MM.1S (cell line): ENCODE measurements at regions not wholly inside any gene's neighbourhood (a gene's known extent, or its start where the extent isn't known, plus 50 kb on each side); places are given as distances from the start of the nearest gene placed in this dataset.

Source experiments
- DNase-seq: peaks from one replicate; pipeline ENCODE4 v3.0.0-alpha.2; 2015
- H2AFZ ChIP-seq: fragments of 300-600 bp; sonication (generic); 2 replicates; pipeline ENCODE4 v1.6.0; 2016; ENCODE audit warnings: antibody characterized with exemption, low read length
- H3F3A ChIP-seq: fragments of 300-600 bp; sonication (generic); 2 replicates; pipeline ENCODE4 v1.6.1; 2016; ENCODE audit warnings: mild to moderate bottlenecking, antibody characterized with exemption, low read length, moderate library complexity, mixed read lengths; ENCODE audit not compliant: insufficient read depth
- H3K27ac ChIP-seq: fragments of 300-600 bp; sonication (generic); 2 replicates; pipeline ENCODE4 v1.5.1; 2016; ENCODE audit warnings: mild to moderate bottlenecking, low read length
- H3K27me3 ChIP-seq: fragments of 300-600 bp; sonication (generic); replicated peaks from 2 replicates; pipeline ENCODE4 v1.6.0; 2016; ENCODE audit warnings: low read length; ENCODE audit not compliant: insufficient read depth
- H3K36me3 ChIP-seq: fragments of 300-600 bp; sonication (generic); replicated peaks from 2 replicates; pipeline ENCODE4 v1.6.1; 2016; ENCODE audit warnings: mild to moderate bottlenecking, low read length, mixed read lengths; ENCODE audit not compliant: insufficient read depth
- H3K4me1 ChIP-seq: fragments of 300-600 bp; sonication (generic); 2 replicates; pipeline ENCODE4 v1.6.1; 2016; ENCODE audit warnings: low read length, mixed read lengths
- H3K4me2 ChIP-seq: fragments of 300-600 bp; sonication (generic); 2 replicates; pipeline ENCODE4 v1.6.0; 2016; ENCODE audit warnings: low read depth, low read length
- H3K4me3 ChIP-seq: fragments of 300-600 bp; sonication (generic); 2 replicates; pipeline ENCODE4 v1.5.1; 2016; ENCODE audit warnings: low read length, mixed read lengths
- H3K79me2 ChIP-seq: fragments of 300-600 bp; sonication (generic); 2 replicates; pipeline ENCODE4 v1.6.1; 2016; ENCODE audit warnings: mixed run types, low read length, mixed read lengths
- H3K9ac ChIP-seq: fragments of 300-600 bp; sonication (generic); 2 replicates; pipeline ENCODE4 v1.6.1; 2016; ENCODE audit warnings: low read length, mixed read lengths
- H3K9me2 ChIP-seq: fragments of 300-600 bp; sonication (generic); replicated peaks from 2 replicates; pipeline ENCODE4 v1.6.1; 2016; ENCODE audit warnings: mild to moderate bottlenecking, low read length, mixed read lengths; ENCODE audit not compliant: insufficient read depth
- H3K9me3 ChIP-seq: fragments of 300-600 bp; sonication (generic); replicated peaks from 2 replicates; pipeline ENCODE4 v1.6.1; 2016; ENCODE audit warnings: mild to moderate bottlenecking, low read length, mixed read lengths; ENCODE audit not compliant: insufficient read depth
- H4K20me1 ChIP-seq: fragments of 300-600 bp; sonication (generic); 2 replicates; pipeline ENCODE4 v1.6.1; 2016; ENCODE audit warnings: mild to moderate bottlenecking, low read length, moderate library complexity, mixed read lengths; ENCODE audit not compliant: insufficient read depth
- EZH2 ChIP-seq: fragments of 300-600 bp; sonication (generic); optimal IDR thresholded peaks from 2 replicates; pipeline ENCODE3; 2017; ENCODE audit warnings: low read depth, mild to moderate bottlenecking, antibody characterized with exemption, low read length, mixed read lengths
- EZH2phosphoT487 ChIP-seq: fragments of 300-600 bp; sonication (generic); IDR thresholded peaks from 2 replicates; pipeline ENCODE4 v1.6.1; 2018; ENCODE audit warnings: antibody characterized with exemption, low read length
- TF ChIP-seq, protein P1 (sequence below): fragments of 300-600 bp; sonication (generic); IDR thresholded peaks from 2 replicates; pipeline ENCODE4 v1.5.1; 2016; ENCODE audit warnings: antibody characterized with exemption, low read length, mixed read lengths

GRCh38 chr9:82295181-82295580 lies 306.6 kb downstream of the SPATA31D1 start:
- H3K4me2 ChIP-seq: no peak overlapping the region
- H3K4me3 ChIP-seq: no peak overlapping the region
- no peaks in the 10 kb centered on the region for H3K79me2 ChIP-seq
- no peak overlapping the region for H3K27ac ChIP-seq
- no peak overlapping the region for H2AFZ ChIP-seq
- peaks cover 9% of the 10 kb centered on the region for H3K4me1 ChIP-seq
- DNase-seq: no peak
- H3K9me3 ChIP-seq: no peaks in the 10 kb centered on the region
- H3K9me2 ChIP-seq: no peaks in the 10 kb centered on the region
- H3K9ac ChIP-seq: no peak overlapping the region
- H3F3A ChIP-seq: peaks cover 1% of the 10 kb centered on the region
- H3K27me3 ChIP-seq: no peaks in the 10 kb centered on the region
- H4K20me1 ChIP-seq: no peaks in the 10 kb centered on the region
- TF ChIP-seq EZH2phosphoT487 (no peak), EZH2 (no peak)
- TF ChIP-seq, protein P1, sequence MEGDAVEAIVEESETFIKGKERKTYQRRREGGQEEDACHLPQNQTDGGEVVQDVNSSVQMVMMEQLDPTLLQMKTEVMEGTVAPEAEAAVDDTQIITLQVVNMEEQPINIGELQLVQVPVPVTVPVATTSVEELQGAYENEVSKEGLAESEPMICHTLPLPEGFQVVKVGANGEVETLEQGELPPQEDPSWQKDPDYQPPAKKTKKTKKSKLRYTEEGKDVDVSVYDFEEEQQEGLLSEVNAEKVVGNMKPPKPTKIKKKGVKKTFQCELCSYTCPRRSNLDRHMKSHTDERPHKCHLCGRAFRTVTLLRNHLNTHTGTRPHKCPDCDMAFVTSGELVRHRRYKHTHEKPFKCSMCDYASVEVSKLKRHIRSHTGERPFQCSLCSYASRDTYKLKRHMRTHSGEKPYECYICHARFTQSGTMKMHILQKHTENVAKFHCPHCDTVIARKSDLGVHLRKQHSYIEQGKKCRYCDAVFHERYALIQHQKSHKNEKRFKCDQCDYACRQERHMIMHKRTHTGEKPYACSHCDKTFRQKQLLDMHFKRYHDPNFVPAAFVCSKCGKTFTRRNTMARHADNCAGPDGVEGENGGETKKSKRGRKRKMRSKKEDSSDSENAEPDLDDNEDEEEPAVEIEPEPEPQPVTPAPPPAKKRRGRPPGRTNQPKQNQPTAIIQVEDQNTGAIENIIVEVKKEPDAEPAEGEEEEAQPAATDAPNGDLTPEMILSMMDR: no peak
- no peaks in the 10 kb centered on the region for H3K36me3 ChIP-seq

- Histone ChIP-seq H3F3A (peaks cover 2% of the 10 kb centered on the region), H3K4me1 (peaks cover 11% of the 10 kb centered on the region), H3K9ac (no peak overlapping the region), H3K4me3 (no peak overlapping the region), H3K36me3 (no peaks in the 10 kb centered on the region), H3K9me2 (no peaks in the 10 kb centered on the region), H4K20me1 (no peaks in the 10 kb centered on the region), H3K79me2 (no peaks in the 10 kb centered on the region), H3K27me3 (no peaks in the 10 kb centered on the region), H3K9me3 (no peaks in the 10 kb centered on the region), H3K27ac (no peak overlapping the region), H2AFZ (peak overlapping the region; percentile 17; the same call in 1 of the 2 replicates), H3K4me2 (peak overlapping the region; percentile 30)
- TF ChIP-seq EZH2phosphoT487 (no peak), EZH2 (no peak)
- TF ChIP-seq, protein P1: no peak
- DNase-seq: peak; percentile 79
Measured at GRCh38 chr9:82299870-82300269, 311.3 kb downstream of the SPATA31D1 start.

GRCh38 chr9:82302968-82303655 lies 314.5 kb downstream of the SPATA31D1 start:
- H2AFZ ChIP-seq: no peak overlapping the region
- H3K4me1 ChIP-seq: peaks cover 11% of the 10 kb centered on the region
- no peak overlapping the region for H3K27ac ChIP-seq
- TF ChIP-seq, protein P1: no peak
- no peak for TF ChIP-seq EZH2phosphoT487
- TF ChIP-seq EZH2: no peak
- DNase-seq: no peak
- H3K27me3 ChIP-seq: no peaks in the 10 kb centered on the region
- peaks cover 2% of the 10 kb centered on the region for H3F3A ChIP-seq
- no peaks in the 10 kb centered on the region for H3K36me3 ChIP-seq
- no peak overlapping the region for H3K9ac ChIP-seq
- H3K4me2 ChIP-seq: no peak overlapping the region
- H3K9me3 ChIP-seq: no peaks in the 10 kb centered on the region
- H3K9me2 ChIP-seq: no peaks in the 10 kb centered on the region
- H4K20me1 ChIP-seq: no peaks in the 10 kb centered on the region
- no peaks in the 10 kb centered on the region for H3K79me2 ChIP-seq
- no peak overlapping the region for H3K4me3 ChIP-seq
